Loucy (cell line): ENCODE measurements at regions not wholly inside any gene's neighbourhood (a gene's known extent, or its start where the extent isn't known, plus 50 kb on each side); places are given as distances from the start of the nearest gene placed in this dataset.

Source experiments
- CTCF ChIP-seq: fragments of 200-600 bp; sonication (generic); conservative IDR thresholded peaks from 2 replicates; pipeline ENCODE4 v1.5.1; 2014; ENCODE audit warnings: mild to moderate bottlenecking, antibody characterized with exemption, low read length
- EZH2phosphoT487 ChIP-seq: fragments of 200-600 bp; IDR thresholded peaks from 2 replicates; pipeline ENCODE4 v1.6.1; 2018; ENCODE audit warnings: antibody characterized with exemption, mild to moderate bottlenecking, moderate library complexity, borderline replicate concordance

DNA sequence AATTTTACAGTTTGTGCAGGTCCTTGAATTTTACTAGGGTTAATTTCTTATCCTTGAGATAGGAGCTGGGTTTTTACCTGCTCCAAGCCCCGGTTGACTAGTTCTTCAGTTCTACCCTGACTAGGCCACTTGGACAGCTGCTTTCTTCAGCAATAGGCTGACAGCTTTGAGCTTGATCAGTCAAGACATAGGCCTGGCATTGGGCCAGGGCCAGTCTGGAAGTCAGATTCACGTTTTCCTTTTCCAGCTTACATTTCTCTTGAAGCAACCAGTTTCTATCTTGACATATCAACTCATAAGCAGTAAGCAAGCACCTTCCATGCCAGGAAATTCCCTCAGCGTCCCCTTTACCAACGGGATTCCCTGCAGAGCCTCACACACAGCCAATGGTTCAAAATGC is 63.7 kb upstream of the AJAP1 start:
- TF ChIP-seq CTCF (no peak), EZH2phosphoT487 (no peak)
